ENCODE measurements at regions not wholly inside any gene's neighbourhood (a gene's known extent, or its start where the extent isn't known, plus 50 kb on each side); places are given as distances from the start of the nearest gene placed in this dataset.

DNA sequence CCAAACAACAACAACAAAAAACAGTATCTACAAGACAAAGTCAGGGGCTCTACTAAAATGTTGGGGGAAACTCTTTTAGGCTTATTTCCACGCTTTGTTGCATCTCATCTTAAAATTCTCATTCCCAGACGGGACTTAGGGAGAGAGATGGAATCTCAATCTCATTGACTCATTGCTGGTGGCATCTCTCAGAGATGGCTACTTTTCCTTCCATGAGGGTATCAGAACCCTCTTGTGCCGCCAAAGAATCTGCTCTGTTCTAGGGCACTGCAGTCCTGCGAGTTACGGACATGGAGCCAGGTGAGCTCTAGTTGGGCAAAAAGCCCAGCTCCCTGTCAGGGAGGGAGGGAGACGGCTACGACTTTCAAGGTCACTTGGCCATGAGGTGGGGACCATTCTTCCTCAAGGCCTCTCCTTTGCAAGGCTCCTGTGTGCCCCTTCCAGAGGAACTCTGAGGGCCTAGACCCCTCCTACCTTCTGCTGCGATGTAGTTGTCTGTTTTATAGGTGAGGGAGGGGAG, 68.0 kb downstream of the MYCN start:
- DNase-seq, result no peak

DNA sequence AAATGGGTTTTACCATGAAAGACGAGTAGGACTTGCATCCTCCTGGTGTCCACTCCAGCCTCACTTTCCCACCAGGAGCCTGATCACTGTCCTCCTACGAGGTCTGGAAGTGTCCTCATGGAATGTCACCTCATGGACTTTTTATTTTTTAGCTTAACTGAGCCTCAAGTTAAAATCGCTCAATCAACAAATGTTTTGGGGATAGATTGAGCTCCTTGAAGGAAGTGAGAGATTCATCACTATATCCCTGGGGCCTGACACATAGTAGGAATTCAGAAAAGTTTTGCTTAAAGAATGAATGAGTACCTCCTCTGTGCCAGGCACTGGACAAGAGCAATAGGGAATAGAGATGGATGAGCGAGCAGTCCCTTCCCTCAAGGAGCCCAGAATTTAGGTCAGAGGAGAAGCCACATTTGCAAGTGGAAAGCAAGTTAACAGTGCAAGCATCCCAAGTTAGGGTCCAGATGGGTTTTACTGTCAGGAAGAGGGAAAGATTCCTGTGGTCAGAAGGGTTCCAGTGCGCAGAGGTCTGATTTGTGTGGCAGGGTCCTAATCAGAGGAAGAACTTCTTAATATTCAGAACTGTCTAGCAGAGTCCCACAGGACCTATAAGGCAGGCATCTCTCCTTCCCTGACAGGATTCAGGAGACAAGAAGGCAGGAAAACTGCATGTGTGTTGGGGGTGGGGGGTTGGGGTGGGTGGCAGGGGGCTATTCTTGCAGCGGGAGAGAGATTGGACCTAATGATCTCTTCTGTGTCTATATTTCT, 67.0 kb downstream of the MYCN start:
- DNase-seq, result no peak

- no peak for DNase-seq
Observed at GRCh38 chr2:16006537-16007166, 66.3 kb downstream of the MYCN start.

DNA sequence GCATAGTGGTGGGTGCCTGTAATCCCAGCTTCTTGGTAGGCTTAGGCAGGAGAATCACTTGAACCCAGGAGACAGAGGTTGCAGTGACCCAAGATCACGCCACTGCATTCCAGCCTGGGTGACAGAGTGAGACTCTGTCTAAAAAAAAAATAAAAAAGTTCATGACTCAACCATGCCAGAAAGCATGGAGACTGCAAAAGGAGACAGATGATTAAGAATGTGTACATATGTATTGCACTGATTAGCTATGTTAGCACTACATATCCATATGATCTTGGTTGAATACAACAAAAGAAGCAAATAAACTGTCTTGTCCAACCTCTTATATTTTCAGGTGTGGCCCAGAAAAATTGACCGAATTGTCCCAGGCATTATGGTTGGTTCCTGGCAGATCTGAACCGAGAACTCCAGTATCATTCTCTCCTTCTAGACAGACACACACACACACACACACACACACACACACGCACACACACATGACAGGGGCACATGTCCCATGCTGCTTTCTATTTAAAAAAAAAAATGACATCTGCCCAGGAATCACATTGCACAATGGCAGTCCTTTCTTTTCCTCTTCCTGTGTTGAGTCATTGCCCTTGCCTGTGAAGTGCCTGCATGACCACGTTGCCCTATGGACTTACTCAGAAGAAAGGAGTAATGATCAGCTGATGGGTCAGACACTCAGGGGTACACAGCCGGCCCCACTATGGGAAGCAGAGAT, 65.6 kb downstream of the MYCN start:
- DNase-seq, result no peak

GRCh38 chr2:16005389-16005788, 65.0 kb downstream of the MYCN start:
- no peak for DNase-seq

DNA sequence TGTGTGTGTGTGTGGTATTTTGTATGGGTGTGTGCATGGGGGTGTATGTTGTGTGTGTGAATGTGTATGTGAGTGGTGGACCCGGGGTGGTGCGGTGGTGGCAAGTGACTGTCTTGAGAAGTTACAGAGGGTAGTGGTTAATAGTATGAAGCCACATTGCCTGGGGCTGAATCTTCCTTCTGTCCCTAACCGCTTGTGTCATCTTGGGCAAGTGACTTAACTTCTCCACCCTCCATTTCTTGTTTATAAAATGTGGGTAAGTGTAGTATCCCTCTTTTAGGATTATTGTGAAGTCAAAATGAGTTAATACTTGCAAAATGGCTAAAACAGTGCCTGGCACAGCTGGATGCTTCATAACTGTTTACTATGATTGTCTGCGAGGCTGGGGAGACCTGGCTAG, 63.5 kb downstream of the MYCN start:
- no peak for DNase-seq

DNA sequence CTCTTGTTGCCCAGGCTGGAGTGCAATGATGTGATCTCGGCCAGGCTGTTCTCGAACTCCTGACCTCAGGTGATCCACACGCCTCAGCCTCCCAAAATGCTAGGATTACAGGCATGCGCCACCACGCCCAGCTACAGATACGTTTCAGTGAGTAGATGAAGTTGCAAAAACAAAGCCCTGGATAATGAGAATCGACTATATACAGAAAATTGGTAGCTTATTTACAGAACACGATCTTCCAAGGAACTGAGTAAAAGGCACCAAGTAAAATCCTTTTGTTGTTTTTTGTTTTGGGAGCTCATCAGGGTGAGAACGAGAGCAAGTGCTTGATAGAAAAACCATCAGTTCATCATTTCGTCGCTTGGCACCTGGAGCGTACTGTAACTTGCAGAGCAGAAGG, 62.8 kb downstream of the MYCN start:
- no peak for DNase-seq

- DNase-seq, result no peak
Observed at GRCh38 chr2:16002575-16002974, 62.2 kb downstream of the MYCN start.

DNA sequence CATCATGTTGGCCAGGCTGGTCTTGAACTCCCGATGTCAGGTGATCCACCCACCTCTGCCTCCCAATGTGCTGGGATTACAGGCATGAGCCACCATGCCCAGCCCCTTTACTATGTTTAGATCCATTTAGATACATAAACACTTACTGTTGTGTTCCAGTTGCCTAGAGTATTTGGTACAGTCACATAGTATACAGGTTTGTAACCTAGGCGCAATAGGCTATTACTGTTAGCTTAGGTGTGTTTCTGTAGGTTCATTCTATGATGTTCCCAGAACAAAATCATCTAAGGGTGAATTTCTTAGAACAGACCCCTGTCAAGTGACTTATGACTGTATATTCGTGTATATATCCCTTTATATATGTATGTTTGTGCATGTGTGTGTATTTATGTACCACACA, 61.8 kb downstream of the MYCN start:
- DNase-seq, result no peak

- DNase-seq, result no peak
Observed at GRCh38 chr2:16000642-16001041, 60.3 kb downstream of the MYCN start.

- no peak for DNase-seq
Observed at GRCh38 chr2:15999596-16000469, 59.5 kb downstream of the MYCN start.

GRCh38 chr2:15997728-15998280, 57.5 kb downstream of the MYCN start:
- DNase-seq, result no peak

DNA sequence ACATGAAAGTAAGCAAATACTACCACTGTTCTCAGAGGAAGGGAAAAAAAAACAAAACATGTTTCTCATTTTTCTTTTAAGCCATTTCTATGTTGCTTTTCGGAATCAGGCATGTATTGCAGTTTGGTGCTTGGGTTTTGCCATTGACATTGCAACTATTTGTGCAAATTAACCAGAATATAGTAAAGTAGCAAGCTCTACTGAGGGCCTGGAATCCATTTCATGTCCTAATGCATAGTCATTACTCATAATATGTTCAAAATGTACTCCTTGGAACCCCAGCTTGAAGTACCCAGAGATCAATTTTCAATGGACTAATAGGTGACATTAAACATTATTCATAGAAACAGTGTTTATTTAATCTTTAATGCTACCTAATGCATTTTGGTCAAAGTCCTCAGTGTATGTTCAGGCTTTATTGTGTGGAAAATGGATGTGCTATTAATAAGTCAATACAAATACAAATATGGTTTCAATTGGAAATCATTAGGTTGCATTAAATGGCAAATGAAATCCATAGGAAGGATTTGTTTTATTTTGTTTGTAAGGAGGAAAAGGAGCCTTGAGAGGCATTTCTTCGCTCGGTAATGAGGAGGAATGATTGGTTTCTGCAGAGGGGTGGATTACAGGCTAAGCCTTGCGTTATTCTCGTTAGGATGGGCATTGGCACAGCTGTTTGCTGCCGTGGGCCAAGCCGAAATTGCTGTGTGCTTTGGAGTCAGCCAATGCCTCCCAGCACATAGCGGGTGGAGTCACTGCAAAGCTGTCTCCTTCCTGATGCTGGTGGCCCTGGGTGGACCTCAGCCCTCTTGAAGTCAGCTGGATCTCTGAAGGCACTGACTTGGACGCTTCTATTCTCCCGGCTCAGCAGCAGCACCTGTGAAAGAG, 56.4 kb downstream of the MYCN start:
- no peak for DNase-seq

Measured in CD4-positive, alpha-beta T cell treated with Interleukin-12 subunit alpha and Interleukin-12 subunit beta, for 1 hour (primary cell).